ENCODE measurements at regions not wholly inside any gene's neighbourhood (a gene's known extent, or its start where the extent isn't known, plus 50 kb on each side); places are given as distances from the start of the nearest gene placed in this dataset.

DNA sequence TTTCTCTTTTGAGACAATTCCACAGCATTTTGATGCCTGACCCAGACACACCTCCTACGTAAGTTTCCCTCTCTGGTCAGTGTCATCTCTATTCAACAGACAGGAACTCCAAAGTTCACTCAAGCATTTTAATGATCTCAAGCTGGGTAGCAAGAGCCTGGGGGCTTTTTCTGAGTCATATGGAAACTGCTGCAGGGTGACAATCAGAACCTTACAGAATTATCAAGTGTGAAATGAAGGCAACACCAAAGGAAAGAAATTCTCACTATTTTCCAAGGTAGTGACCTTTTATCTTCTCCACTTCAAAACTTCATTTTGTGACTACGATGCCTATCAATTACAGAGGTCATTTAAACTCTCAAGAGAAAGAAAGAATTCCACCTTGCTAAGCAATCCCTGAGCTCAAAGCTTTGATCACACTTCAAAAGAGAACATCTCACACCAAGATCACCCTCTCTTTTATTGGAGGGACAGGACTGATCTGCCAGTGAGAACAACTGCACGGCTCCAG lies 229.0 kb upstream of the ZC3H12C start:
- ATAC-seq (ENCODE audit: poor library complexity) (no peak), DNase-seq (no peak)
- TF ChIP-seq, protein P1, sequence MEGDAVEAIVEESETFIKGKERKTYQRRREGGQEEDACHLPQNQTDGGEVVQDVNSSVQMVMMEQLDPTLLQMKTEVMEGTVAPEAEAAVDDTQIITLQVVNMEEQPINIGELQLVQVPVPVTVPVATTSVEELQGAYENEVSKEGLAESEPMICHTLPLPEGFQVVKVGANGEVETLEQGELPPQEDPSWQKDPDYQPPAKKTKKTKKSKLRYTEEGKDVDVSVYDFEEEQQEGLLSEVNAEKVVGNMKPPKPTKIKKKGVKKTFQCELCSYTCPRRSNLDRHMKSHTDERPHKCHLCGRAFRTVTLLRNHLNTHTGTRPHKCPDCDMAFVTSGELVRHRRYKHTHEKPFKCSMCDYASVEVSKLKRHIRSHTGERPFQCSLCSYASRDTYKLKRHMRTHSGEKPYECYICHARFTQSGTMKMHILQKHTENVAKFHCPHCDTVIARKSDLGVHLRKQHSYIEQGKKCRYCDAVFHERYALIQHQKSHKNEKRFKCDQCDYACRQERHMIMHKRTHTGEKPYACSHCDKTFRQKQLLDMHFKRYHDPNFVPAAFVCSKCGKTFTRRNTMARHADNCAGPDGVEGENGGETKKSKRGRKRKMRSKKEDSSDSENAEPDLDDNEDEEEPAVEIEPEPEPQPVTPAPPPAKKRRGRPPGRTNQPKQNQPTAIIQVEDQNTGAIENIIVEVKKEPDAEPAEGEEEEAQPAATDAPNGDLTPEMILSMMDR (IDR thresholded peaks at IDR 0.05) = no peak
- no peaks in the 10 kb centered on the region for H3K36me3 Mint-ChIP-seq (ENCODE audit: low read depth)
- no peaks in the 10 kb centered on the region for H3K27me3 Mint-ChIP-seq
- Histone ChIP-seq H3K4me3 (ENCODE audit: low read length) (no peak overlapping the region), H3K27ac (ENCODE audit: low read depth in 1 of 2, low read length in 2 of 2) (no peak overlapping the region), H3K4me1 (ENCODE audit: insufficient read depth, low read length) (no peaks in the 10 kb centered on the region), H3K36me3 (ENCODE audit: insufficient read depth, low read length) (no peaks in the 10 kb centered on the region), H3K27me3 (ENCODE audit: control insufficient read depth in 1 of 2, insufficient read depth in 2 of 2, low read length in 2 of 2) (no peaks in the 10 kb centered on the region), H3K9me3 (ENCODE audit: control insufficient read depth in 1 of 2, insufficient read depth in 1 of 2, low read length in 2 of 2) (no peaks in the 10 kb centered on the region)
- POLR2A ChIA-PET = no interaction called here
- intact Hi-C loops (cut with DNase I, micrococcal nuclease) = no loop called here
- CTCF ChIA-PET = no interaction called here
- no peak overlapping the region for H3K4me3 Mint-ChIP-seq
- H3K4me1 Mint-ChIP-seq (ENCODE audit: low read depth) = no peaks in the 10 kb centered on the region
- no peak overlapping the region for H3K27ac Mint-ChIP-seq
- H3K9me3 Mint-ChIP-seq = no peaks in the 10 kb centered on the region

DNA sequence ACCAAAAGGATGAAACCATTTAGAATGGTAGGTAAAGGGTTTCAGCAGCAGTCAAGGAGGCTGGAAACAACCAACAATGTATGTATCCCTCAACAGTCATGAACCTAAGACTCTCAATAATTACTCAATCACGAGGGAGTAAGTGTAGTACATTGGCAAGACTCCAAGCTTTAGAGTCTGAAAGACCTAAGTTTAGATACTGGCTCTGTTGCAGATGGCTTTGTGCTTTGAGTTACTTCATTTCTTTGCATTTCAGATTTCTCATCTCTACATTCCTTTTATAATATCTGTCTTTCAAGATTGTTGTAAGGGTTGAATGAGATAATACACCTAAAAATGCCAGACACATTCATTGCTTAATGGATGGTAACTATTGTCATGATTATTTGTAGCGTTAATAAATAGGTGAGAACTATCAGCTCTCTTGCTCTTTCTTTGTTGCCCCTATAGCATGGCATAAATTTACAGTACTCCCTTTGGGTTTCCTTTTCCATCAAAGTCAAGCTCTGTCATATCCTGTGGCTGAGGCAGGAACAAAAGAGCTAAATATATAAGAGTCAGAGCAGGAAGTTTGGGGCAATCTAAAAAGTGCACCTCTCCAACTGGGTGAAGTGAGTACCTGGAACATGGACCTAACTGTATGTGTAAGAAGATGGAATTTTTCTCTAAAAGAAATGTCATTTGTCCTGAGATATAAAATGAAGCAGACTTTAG lies 228.2 kb upstream of the ZC3H12C start:
- ChIA-PET CTCF (no interaction called here), POLR2A (no interaction called here)
- Histone ChIP-seq H3K9me3 (ENCODE audit: control insufficient read depth in 1 of 2, insufficient read depth in 1 of 2, low read length in 2 of 2) (no peaks in the 10 kb centered on the region), H3K36me3 (ENCODE audit: insufficient read depth, low read length) (no peaks in the 10 kb centered on the region), H3K27me3 (ENCODE audit: control insufficient read depth in 1 of 2, insufficient read depth in 2 of 2, low read length in 2 of 2) (no peaks in the 10 kb centered on the region), H3K4me3 (ENCODE audit: low read length) (no peak overlapping the region), H3K4me1 (ENCODE audit: insufficient read depth, low read length) (no peaks in the 10 kb centered on the region), H3K27ac (ENCODE audit: low read depth in 1 of 2, low read length in 2 of 2) (no peak overlapping the region)
- no peak for DNase-seq
- H3K27ac Mint-ChIP-seq = no peak overlapping the region
- H3K27me3 Mint-ChIP-seq = no peaks in the 10 kb centered on the region
- TF ChIP-seq, protein P1 (IDR thresholded peaks at IDR 0.05) = no peak
- H3K36me3 Mint-ChIP-seq (ENCODE audit: low read depth) = no peaks in the 10 kb centered on the region
- H3K9me3 Mint-ChIP-seq = no peaks in the 10 kb centered on the region
- intact Hi-C loops (cut with DNase I, micrococcal nuclease) = no loop called here
- H3K4me3 Mint-ChIP-seq = no peak overlapping the region
- no peak for ATAC-seq (ENCODE audit: poor library complexity)
- H3K4me1 Mint-ChIP-seq (ENCODE audit: low read depth) = no peaks in the 10 kb centered on the region

DNA sequence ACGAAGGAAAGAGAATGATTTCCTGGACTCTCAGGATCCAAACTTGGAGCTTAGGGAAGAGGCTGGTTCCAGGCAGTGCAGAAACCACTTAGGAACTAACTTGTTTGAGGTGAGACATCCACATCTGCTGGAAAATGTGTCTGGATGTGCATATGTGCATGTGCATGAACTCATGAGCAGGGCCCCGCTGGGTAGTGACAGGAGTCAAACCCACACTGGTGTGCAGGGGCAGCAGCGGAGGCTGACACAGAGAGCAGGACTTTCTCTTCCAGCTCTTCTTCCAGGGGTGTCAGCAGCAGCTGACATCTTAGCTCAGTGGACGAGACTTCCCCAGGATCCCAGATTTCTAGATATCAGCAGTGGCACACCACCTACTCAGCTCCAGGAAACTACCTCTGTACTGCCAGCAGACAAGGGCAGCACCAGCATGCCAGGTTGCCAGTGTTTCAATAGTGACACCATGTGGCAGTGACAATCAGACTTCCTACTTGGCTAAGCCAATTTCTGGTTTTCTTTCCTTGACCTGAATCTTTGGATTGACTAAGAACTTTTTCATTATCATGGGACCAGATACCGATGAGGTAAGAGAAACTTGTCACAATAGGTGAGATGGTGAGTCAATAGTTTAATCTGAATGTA lies 227.5 kb upstream of the ZC3H12C start:
- no peak overlapping the region for H3K27ac Mint-ChIP-seq
- H3K36me3 ChIP-seq (ENCODE audit: insufficient read depth, low read length) = no peaks in the 10 kb centered on the region
- intact Hi-C loops (cut with DNase I, micrococcal nuclease) = no loop called here
- no peaks in the 10 kb centered on the region for H3K9me3 ChIP-seq (ENCODE audit: control insufficient read depth in 1 of 2, insufficient read depth in 1 of 2, low read length in 2 of 2)
- ATAC-seq (ENCODE audit: poor library complexity) = no peak
- H3K27me3 ChIP-seq (ENCODE audit: control insufficient read depth in 1 of 2, insufficient read depth in 2 of 2, low read length in 2 of 2) = no peaks in the 10 kb centered on the region
- no peaks in the 10 kb centered on the region for H3K36me3 Mint-ChIP-seq (ENCODE audit: low read depth)
- no peaks in the 10 kb centered on the region for H3K9me3 Mint-ChIP-seq
- TF ChIP-seq, protein P1 (IDR thresholded peaks at IDR 0.05) = no peak
- no peak overlapping the region for H3K4me3 ChIP-seq (ENCODE audit: low read length)
- no peaks in the 10 kb centered on the region for H3K4me1 ChIP-seq (ENCODE audit: insufficient read depth, low read length)
- no peaks in the 10 kb centered on the region for H3K27me3 Mint-ChIP-seq
- POLR2A ChIA-PET = no interaction called here
- CTCF ChIA-PET = no interaction called here
- no peak for DNase-seq
- no peak overlapping the region for H3K27ac ChIP-seq (ENCODE audit: low read depth in 1 of 2, low read length in 2 of 2)
- H3K4me3 Mint-ChIP-seq = no peak overlapping the region
- H3K4me1 Mint-ChIP-seq (ENCODE audit: low read depth) = no peaks in the 10 kb centered on the region
